Dedifferentiated amniotic fluid mesenchymal stem cell (primary cell): ENCODE measurements at regions not wholly inside any gene's neighbourhood (a gene's known extent, or its start where the extent isn't known, plus 50 kb on each side); places are given as distances from the start of the nearest gene placed in this dataset.
"Not testable (repeated sequence)": the region's sequence is repeated elsewhere in the genome, so short reads cannot be mapped to it uniquely, and the experiment has no call there.

Experiments
- DNase-seq: peaks from one replicate; pipeline ENCODE4 v3.0.0-alpha.2; 2016; ENCODE audit errors: extremely low spot score

- no peak for DNase-seq
Observed at GRCh38 chr18:73683409-73684238, 464.0 kb downstream of the FBXO15 start.

GRCh38 chr18:73681912-73682311, 465.7 kb downstream of the FBXO15 start:
- DNase-seq, result no peak

- DNase-seq, result no peak
Observed at GRCh38 chr18:73681398-73681797, 466.2 kb downstream of the FBXO15 start.

GRCh38 chr18:73679941-73680712, 467.5 kb downstream of the FBXO15 start:
- DNase-seq, result no peak

DNA sequence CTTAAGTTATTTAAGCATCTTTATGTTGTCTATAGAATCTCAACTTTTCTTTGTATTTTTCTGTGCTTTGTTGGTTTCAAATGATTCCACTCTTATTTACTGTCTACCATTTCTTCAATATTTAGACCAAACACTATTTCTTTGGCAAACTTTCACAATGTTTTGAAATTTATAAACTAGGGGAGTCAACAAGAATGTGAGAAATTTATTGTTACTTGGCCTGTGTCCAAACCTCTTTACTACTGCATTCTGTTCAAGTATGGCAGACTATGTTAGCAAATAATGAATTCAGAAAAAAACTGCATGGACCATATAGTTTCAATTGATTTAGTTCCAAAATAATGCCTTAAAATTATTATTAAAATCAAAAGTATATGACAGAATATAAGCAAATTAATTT, 470.2 kb downstream of the FBXO15 start:
- no peak for DNase-seq

- no peak for DNase-seq
Observed at GRCh38 chr18:73674125-73674865, 473.3 kb downstream of the FBXO15 start.

- not testable (repeated sequence) for DNase-seq
Observed at GRCh38 chr18:73671480-73671879, 476.2 kb downstream of the FBXO15 start.

- no peak for DNase-seq
Observed at GRCh38 chr18:73670524-73670923, 477.1 kb downstream of the FBXO15 start.

- DNase-seq, result no peak
Observed at GRCh38 chr18:73670039-73670438, 477.6 kb downstream of the FBXO15 start.

DNA sequence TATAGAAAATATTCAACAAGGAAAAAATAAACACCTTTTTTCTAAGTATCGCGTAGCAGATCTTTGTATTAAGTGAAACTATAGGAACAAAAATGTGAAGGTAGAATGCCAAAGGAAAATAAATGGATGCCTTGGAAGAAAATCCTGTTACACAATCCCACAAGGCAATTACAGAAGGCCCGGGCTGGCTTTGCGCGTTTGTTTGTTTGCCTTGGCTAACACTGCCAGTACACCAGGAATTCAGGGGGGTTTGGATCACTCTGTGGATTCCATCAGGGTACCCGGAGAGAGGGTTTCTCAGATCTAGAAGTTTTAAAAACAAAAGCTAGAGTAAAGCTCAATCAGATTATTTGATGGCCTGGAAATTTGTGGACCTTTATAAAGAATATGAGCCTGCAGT, 478.3 kb downstream of the FBXO15 start:
- peak; percentile 79 for DNase-seq

DNA sequence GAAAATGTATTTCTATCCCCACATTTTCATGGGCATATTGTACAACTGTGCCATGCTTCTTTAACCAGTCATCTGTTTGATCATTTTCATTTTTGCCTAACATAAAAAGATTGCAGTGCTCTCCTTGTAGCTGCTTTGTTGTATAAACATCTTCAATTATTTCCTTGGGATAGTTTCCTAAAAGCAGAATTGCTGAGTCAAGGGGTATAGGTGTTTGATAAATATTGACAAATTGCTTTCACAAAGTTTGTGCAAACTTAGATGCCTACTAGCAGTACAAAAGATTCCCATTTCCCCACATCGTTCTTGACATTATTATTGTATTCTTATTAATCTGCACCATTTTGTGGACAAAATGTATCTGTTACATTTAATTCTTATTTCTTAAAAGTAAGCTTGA, 479.6 kb downstream of the FBXO15 start:
- DNase-seq, result no peak

DNA sequence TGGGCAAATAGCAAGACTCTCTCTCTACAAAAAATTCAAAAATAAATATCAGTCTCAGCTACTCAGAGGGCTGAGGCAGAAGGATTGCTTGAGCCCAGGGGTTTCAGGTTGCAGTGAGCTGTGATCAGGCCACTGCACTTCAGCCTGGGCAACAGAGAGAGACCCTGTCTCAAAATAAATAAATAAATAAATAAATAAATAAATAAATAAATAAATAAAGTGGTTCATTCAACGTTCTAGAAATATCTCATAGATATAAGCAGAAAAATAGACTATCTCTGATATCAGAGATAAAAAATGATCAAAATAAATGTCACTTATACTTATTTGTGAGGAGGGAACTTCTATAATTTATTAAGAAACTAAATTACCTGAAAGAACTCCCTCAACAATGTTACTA, 480.9 kb downstream of the FBXO15 start:
- no peak for DNase-seq

- no peak for DNase-seq
Observed at GRCh38 chr18:73664896-73665295, 482.7 kb downstream of the FBXO15 start.

GRCh38 chr18:73663581-73663980, 484.1 kb downstream of the FBXO15 start:
- no peak for DNase-seq

GRCh38 chr18:73662421-73662820, 485.2 kb downstream of the FBXO15 start:
- DNase-seq, result no peak

DNA sequence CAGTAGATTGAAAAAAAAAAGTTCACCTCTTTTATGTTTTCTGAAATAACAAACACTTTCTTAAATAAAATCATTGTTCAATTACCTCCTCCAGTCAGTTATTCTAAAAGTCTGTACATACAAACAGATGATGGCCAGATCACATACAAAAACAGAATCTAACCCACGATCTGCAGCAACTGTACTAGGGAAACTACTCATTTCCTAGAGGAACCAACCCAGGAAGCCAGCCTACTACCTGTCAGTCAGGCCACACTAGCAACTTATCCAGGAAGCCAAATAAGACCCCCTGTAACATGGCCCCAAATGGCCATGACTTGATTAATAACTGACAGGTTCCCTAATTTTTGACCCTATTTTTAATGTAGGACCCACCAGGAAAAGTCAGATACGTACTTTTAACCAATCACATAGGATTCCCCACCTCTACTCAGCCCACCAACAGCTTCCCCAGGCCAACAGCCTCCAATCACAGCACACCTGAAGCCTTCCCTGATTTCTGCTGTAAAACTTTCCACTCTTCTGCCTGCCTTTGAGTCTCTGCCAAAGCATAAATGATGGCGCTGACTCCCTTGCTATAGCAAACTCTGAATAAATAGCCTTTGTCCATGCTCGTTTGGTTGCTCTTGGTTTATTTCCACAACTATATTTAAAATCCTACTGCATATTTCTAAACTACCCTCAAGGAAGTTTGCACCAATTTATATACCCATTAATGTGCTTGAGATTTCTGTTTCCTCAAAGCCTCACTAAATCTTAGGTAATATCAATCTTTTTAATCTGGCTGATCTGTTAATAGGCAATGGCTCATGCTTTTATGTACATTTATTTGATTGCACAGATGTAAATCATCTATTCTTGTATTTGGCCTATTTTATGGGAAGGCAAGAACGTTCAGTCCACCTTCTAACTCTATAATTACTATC, 486.4 kb downstream of the FBXO15 start:
- DNase-seq, result no peak

DNA sequence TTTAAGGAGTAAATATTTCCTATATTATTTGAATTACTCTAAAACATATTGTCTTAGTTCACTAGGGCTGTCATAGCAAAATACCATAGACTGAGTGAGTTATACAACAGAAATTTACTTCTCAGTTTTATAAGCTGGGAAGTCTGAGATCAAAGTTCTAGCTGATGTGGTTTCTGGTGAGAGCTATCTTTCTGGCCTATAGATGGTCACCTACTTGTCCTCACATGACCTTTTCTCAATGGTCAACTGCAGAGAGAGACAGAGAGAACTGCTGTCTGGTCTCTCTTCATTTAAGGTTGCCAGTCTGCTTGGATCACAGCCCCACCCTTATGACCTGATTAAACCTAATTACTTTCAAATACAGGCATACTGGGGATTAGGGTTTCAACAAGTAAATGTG, 490.9 kb downstream of the FBXO15 start:
- DNase-seq, result no peak

GRCh38 chr18:73653827-73654226, 493.8 kb downstream of the FBXO15 start:
- no peak for DNase-seq

- no peak for DNase-seq
Observed at GRCh38 chr18:73653251-73653650, 494.4 kb downstream of the FBXO15 start.

DNA sequence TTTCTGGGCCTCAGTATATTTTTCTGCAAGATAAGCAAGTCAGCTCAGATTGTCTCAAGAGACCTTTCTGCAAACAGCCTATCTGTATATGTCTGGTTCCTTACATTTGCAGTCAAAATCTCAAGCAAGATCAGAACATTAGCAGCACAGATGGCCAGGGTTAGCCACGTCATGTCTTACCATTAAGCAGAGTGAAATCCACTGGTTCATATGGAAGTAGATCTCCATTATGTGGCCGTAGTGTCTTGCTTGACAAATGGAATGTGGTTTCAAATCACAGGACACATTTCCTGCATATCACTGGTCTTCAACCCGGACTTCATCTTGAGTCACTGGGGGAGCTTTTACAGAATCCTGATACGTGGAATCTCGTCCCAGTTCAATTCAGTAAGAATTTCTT, 500.2 kb downstream of the FBXO15 start:
- DNase-seq, result no peak

GRCh38 chr18:73646772-73647171, 500.9 kb downstream of the FBXO15 start:
- no peak for DNase-seq
